Naive thymus-derived CD4-positive, alpha-beta T cell (primary cell): ENCODE measurements at regions not wholly inside any gene's neighbourhood (a gene's known extent, or its start where the extent isn't known, plus 50 kb on each side); places are given as distances from the start of the nearest gene placed in this dataset.
"Not testable (repeated sequence)": the region's sequence is repeated elsewhere in the genome, so short reads cannot be mapped to it uniquely, and the experiment has no call there.

Experiments used
- ATAC-seq: fragments of 150-1000 bp; cut with Tn5 transposase; 2 replicates; pipeline ENCODE4 v1.10.0; 2021; ENCODE audit warnings: mild to moderate bottlenecking, moderate library complexity
- CTCF ChIA-PET: fragments of 350-600 bp; sonication (Branson Sonifier 250); formaldehyde crosslinking; loops from one replicate; lab custom pipeline; 2021; ENCODE audit warnings: antibody characterized with exemption; lab: Charles Lee
- POLR2A ChIA-PET: fragments of 350-600 bp; sonication (Branson Sonifier 250); formaldehyde crosslinking; loops from one replicate; lab custom pipeline; 2021; ENCODE audit warnings: antibody characterized with exemption, inconsistent platforms; lab: Charles Lee
- DNase-seq, 9 donors: peaks; one replicate each; pipeline versions ENCODE4 v3.0.0 to v3.0.0-alpha.2; 2020 to 2022; ENCODE audit warnings: mixed read lengths in 1 of 9
- H3K27ac ChIP-seq: one replicate; pipeline ENCODE4 v1.7.0; 2013; ENCODE audit warnings: mild to moderate bottlenecking, low read depth, low read length, moderate library complexity
- H3K27me3 ChIP-seq, 2 donors: one replicate each; pipeline ENCODE4 v1.7.0; 2013; ENCODE audit warnings: low read length in 2 of 2, mild to moderate bottlenecking in 2 of 2, moderate library complexity in 2 of 2; ENCODE audit not compliant: control insufficient read depth in 2 of 2, insufficient read depth in 2 of 2
- H3K36me3 ChIP-seq, 3 experiments: 1 replicate in 2 of 3; 2 replicates in 1 of 3; pipeline ENCODE4 v1.7.0; 2013; ENCODE audit warnings: low read length in 3 of 3, mild to moderate bottlenecking in 3 of 3, moderate library complexity in 1 of 3; ENCODE audit not compliant: insufficient read depth in 3 of 3, control insufficient read depth in 2 of 3
- H3K4me1 ChIP-seq, 2 donors: one replicate each; pipeline ENCODE4 v1.7.0; 2013; ENCODE audit warnings: low read length in 2 of 2, mild to moderate bottlenecking in 2 of 2, moderate library complexity in 1 of 2; ENCODE audit not compliant: control insufficient read depth in 2 of 2, insufficient read depth in 2 of 2
- H3K4me3 ChIP-seq: 2 replicates; pipeline ENCODE4 v1.7.0; 2013; ENCODE audit warnings: mild to moderate bottlenecking, low read length
- H3K9me3 ChIP-seq, 3 experiments: 1 replicate in 2 of 3; 2 replicates in 1 of 3; pipeline ENCODE4 v1.7.0; 2013; ENCODE audit warnings: low read length in 3 of 3; ENCODE audit not compliant: control insufficient read depth in 2 of 3
- H3K27ac Mint-ChIP-seq, 9 donors: one replicate each; pipeline ENCODE4 v1.8.0; 2020 to 2022; ENCODE audit warnings: mixed read lengths in 9 of 9, mild to moderate bottlenecking in 8 of 9, moderate library complexity in 5 of 9, inconsistent platforms in 2 of 9
- H3K27me3 Mint-ChIP-seq, 5 donors: one replicate each; pipeline ENCODE4 v1.8.0; 2021 to 2022; ENCODE audit warnings: mixed read lengths in 5 of 5, mild to moderate bottlenecking in 1 of 5
- H3K36me3 Mint-ChIP-seq, 5 donors: one replicate each; pipeline ENCODE4 v1.8.0; 2020 to 2022; ENCODE audit warnings: mixed read lengths in 5 of 5, mild to moderate bottlenecking in 3 of 5, inconsistent platforms in 1 of 5
- H3K4me1 Mint-ChIP-seq, 7 donors: one replicate each; pipeline ENCODE4 v1.8.0; 2020 to 2022; ENCODE audit warnings: mixed read lengths in 7 of 7, mild to moderate bottlenecking in 3 of 7, inconsistent platforms in 1 of 7
- H3K4me3 Mint-ChIP-seq, 10 donors: one replicate each; pipeline ENCODE4 v1.8.0; 2020 to 2022; ENCODE audit warnings: mild to moderate bottlenecking in 10 of 10, mixed read lengths in 10 of 10, moderate library complexity in 6 of 10, inconsistent platforms in 2 of 10
- H3K9me3 Mint-ChIP-seq, 11 donors: one replicate each; pipeline ENCODE4 v1.8.0; 2020 to 2022; ENCODE audit warnings: mixed read lengths in 11 of 11, mild to moderate bottlenecking in 4 of 11, inconsistent platforms in 1 of 11, moderate library complexity in 1 of 11
- intact Hi-C, 2 donors: fragments of 100-400 bp; cut with micrococcal nuclease; formaldehyde crosslinking; loops; one replicate each; pipeline ENCODE4 v1.15.1; 2023

DNA sequence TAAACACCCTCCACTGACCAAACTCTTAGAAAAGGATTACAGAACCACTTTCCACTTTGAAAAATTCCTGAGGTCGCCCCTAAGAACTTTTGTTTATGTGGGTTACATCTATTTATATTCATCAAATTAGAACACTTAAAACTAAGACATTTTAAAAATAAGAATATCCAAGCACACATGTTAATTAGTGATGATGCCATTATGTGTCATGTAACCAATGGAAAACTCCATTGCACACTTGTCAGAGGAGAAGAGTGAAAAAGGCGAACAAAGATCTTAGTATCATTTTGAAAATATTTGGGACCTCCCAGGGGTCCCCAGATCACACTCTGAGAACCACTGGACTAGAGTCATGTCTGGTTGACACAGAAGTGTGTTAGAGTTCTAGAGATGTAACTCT is 882.4 kb upstream of the AMELY start:
- no peaks in the 10 kb centered on the region for H3K27me3 Mint-ChIP-seq
- DNase-seq (no peak), ATAC-seq (no peak)
- H3K9me3 Mint-ChIP-seq = no peaks in the 10 kb centered on the region
- Histone ChIP-seq H3K9me3 (no peaks in the 10 kb centered on the region), H3K27ac (no peak overlapping the region), H3K4me1 (no peaks in the 10 kb centered on the region), H3K4me3 (no peak overlapping the region), H3K36me3 (no peaks in the 10 kb centered on the region), H3K27me3 (no peaks in the 10 kb centered on the region)
- no peaks in the 10 kb centered on the region for H3K36me3 Mint-ChIP-seq
- H3K27ac Mint-ChIP-seq = no peak overlapping the region
- no peaks in the 10 kb centered on the region for H3K4me1 Mint-ChIP-seq
- POLR2A ChIA-PET = no interaction called here
- H3K4me3 Mint-ChIP-seq = no peak overlapping the region
- intact Hi-C loops = no loop called here
- CTCF ChIA-PET = no interaction called here

DNA sequence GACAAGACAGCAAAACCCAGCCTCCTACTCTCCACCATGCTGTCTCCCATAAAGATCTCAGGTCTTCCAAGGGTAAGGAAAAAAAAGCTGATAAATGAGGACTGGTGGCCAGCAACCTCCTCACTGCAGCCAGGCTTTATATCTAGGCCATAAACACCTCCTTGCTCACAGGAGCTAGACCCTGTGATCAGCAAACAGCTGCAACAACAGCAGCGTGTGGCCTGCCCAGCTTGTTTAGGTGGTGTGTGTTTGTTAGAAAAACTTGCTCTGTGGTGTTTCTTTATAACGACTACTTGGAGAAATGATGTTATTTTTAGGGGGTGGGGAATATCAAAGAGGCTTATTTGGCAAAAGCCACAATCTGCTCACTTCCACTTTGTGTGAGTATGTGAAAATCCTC is 880.9 kb upstream of the AMELY start:
- no peak for ATAC-seq
- Histone ChIP-seq H3K27me3 (no peaks in the 10 kb centered on the region), H3K4me1 (no peaks in the 10 kb centered on the region), H3K36me3 (no peaks in the 10 kb centered on the region), H3K9me3 (no peaks in the 10 kb centered on the region), H3K4me3 (no peak overlapping the region), H3K27ac (no peak overlapping the region)
- H3K4me1 Mint-ChIP-seq = no peaks in the 10 kb centered on the region
- no peak overlapping the region for H3K4me3 Mint-ChIP-seq
- H3K36me3 Mint-ChIP-seq = no peaks in the 10 kb centered on the region
- H3K27me3 Mint-ChIP-seq = no peaks in the 10 kb centered on the region
- intact Hi-C loops = no loop called here
- DNase-seq = no peak
- ChIA-PET POLR2A (no interaction called here), CTCF (no interaction called here)
- H3K9me3 Mint-ChIP-seq = no peaks in the 10 kb centered on the region
- no peak overlapping the region for H3K27ac Mint-ChIP-seq

DNA sequence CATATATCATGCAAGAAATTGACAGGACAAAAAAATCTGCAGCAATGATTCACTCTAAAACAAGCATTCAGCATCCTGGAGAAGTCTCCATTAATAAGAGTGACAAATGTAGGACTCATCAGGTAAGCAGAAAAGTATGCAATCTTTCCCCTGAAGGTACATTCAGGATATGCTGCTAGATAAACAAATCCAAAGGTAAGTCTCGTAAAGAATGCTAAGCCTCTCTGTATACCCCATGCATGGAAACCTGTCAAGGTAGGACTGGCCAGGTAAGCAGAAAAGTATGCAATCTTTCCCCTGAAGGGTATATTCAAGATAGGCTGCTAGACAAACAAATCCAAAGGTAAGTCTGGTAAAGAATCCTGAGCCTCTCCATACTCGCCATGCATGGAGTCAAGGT is 869.9 kb upstream of the AMELY start:
- Mint-ChIP-seq H3K4me1 (no peaks in the 10 kb centered on the region), H3K4me3 (no peak overlapping the region), H3K36me3 (no peaks in the 10 kb centered on the region), H3K9me3 (no peaks in the 10 kb centered on the region), H3K27ac (no peak overlapping the region), H3K27me3 (peaks cover 0 to 4% (median 0%) of the 10 kb centered on the region in 5 donors)
- DNase-seq (no peak), ATAC-seq (no peak)
- intact Hi-C loops = no loop called here
- Histone ChIP-seq H3K27ac (no peak overlapping the region), H3K4me3 (no peak overlapping the region), H3K4me1 (no peaks in the 10 kb centered on the region), H3K9me3 (no peaks in the 10 kb centered on the region), H3K27me3 (no peaks in the 10 kb centered on the region), H3K36me3 (no peaks in the 10 kb centered on the region)
- ChIA-PET POLR2A (no interaction called here), CTCF (no interaction called here)

DNA sequence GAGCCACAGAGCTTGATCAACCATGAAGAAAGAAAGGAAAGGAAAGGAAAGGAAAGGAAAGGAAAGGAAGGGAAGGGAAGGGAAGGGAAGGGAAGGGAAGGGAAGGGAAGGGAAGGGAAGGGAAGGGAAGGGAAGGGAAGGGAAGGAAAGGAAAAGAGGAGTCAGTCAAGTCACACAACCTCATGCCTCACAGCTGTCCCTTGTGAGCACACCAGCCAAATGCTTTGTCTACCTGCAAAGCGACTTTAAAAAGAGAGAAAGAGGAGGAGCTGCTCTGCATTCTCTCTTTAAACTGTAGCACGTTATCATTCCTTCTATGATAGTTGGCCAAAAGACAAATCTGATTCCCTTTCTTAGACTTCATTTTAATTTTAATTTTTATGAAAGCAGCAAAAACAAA is 863.9 kb upstream of the AMELY start:
- H3K27me3 Mint-ChIP-seq, H3K9me3 Mint-ChIP-seq, CTCF ChIA-PET, ATAC-seq, H3K27ac ChIP-seq, POLR2A ChIA-PET, H3K4me1 ChIP-seq, H3K27ac Mint-ChIP-seq, H3K36me3 Mint-ChIP-seq, H3K4me3 Mint-ChIP-seq, DNase-seq, H3K9me3 ChIP-seq, H3K4me3 ChIP-seq, intact Hi-C loops, H3K36me3 ChIP-seq, H3K27me3 ChIP-seq, H3K4me1 Mint-ChIP-seq: not testable (repeated sequence)

DNA sequence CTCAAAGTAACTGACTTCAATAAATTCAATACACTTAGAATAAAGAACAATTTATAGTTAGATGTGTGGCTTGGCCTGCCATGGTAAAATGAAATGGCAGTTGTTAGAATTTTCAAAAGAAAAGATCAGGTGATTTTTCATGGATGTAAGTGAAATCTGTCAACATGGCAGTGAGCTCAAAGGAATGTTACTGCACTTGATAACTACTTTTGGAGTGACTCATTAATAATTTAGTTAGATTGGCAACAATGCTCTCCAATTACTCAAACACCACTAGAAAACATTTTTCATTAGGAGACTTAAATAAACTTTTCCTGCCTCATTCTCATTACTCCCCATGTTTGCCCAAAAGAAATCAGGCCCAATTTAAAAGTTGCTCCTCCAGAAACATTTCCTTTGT is 860.2 kb upstream of the AMELY start:
- H3K9me3 ChIP-seq = no peaks in the 10 kb centered on the region
- no peaks in the 10 kb centered on the region for H3K4me1 ChIP-seq
- Mint-ChIP-seq H3K4me3 (no peak overlapping the region), H3K27ac (no peak overlapping the region), H3K27me3 (no peaks in the 10 kb centered on the region), H3K4me1 (no peaks in the 10 kb centered on the region), H3K36me3 (no peaks in the 10 kb centered on the region), H3K9me3 (no peaks in the 10 kb centered on the region)
- no peaks in the 10 kb centered on the region for H3K36me3 ChIP-seq
- CTCF ChIA-PET = no interaction called here
- ATAC-seq (no peak), DNase-seq (no peak)
- POLR2A ChIA-PET = no interaction called here
- H3K4me3 ChIP-seq = no peak overlapping the region
- H3K27me3 ChIP-seq = no peaks in the 10 kb centered on the region
- intact Hi-C loops = no loop called here
- H3K27ac ChIP-seq = no peak overlapping the region

DNA sequence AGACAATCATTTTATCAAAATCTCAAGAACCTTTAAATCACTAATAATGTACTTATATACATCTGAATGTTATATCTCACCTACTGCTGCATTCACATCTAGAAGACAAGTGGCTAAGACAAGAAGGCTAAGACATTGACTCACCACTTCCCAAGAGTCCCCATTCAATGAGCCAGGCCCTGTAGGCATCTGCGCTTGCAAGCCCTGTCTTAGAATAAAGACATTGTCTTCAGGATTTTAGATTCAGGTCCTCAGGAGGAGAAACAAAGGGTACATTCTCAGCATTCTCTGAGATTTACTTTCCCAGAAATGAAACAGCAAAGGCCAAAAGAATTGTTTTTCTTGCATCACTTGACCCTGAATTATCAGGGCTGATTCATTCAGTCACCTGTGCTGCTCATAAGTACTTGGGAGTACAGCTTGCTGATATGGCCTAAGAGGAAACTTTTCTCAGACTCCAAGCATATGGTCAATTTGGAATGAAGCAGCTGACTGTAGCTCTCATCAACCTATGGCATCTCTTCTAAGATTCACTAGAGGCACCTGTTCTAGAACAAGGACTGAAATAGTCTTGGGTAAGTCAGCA is 858.3 kb upstream of the AMELY start:
- ChIA-PET POLR2A (no interaction called here), CTCF (no interaction called here)
- Mint-ChIP-seq H3K36me3 (no peaks in the 10 kb centered on the region), H3K27me3 (no peaks in the 10 kb centered on the region), H3K4me1 (no peaks in the 10 kb centered on the region), H3K9me3 (no peaks in the 10 kb centered on the region), H3K4me3 (no peak overlapping the region), H3K27ac (no peak overlapping the region)
- intact Hi-C loops = no loop called here
- H3K9me3 ChIP-seq = no peaks in the 10 kb centered on the region
- H3K4me1 ChIP-seq = no peaks in the 10 kb centered on the region
- ATAC-seq (no peak), DNase-seq (no peak)
- no peaks in the 10 kb centered on the region for H3K36me3 ChIP-seq
- no peak overlapping the region for H3K27ac ChIP-seq
- no peak overlapping the region for H3K4me3 ChIP-seq
- H3K27me3 ChIP-seq = no peaks in the 10 kb centered on the region

DNA sequence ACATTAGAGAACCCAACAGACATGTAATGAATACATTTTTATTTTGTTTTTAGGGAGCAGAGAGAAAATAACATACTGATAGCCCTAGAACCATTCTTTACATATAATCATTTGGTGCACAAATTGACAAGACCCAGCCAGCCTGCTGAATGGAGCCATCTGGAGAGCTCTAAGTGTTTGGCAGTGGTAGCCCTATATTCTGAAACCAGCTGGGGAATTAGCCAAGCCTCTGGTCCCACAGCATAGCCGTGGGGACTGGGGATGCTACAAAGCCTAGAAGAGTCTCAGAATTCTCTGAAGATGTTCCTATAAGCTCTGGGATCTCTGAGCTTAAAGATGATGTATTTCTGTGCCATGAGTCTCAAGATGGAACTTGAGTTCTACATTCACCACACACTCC is 857.3 kb upstream of the AMELY start:
- H3K36me3 Mint-ChIP-seq = no peaks in the 10 kb centered on the region
- intact Hi-C loops = no loop called here
- ChIA-PET CTCF (no interaction called here), POLR2A (no interaction called here)
- Histone ChIP-seq H3K4me3 (no peak overlapping the region), H3K27ac (no peak overlapping the region), H3K36me3 (no peaks in the 10 kb centered on the region), H3K9me3 (no peaks in the 10 kb centered on the region), H3K4me1 (no peaks in the 10 kb centered on the region), H3K27me3 (no peaks in the 10 kb centered on the region)
- no peak overlapping the region for H3K27ac Mint-ChIP-seq
- no peaks in the 10 kb centered on the region for H3K4me1 Mint-ChIP-seq
- H3K4me3 Mint-ChIP-seq = no peak overlapping the region
- H3K9me3 Mint-ChIP-seq = no peaks in the 10 kb centered on the region
- no peak for DNase-seq
- no peak for ATAC-seq
- no peaks in the 10 kb centered on the region for H3K27me3 Mint-ChIP-seq
